Skin epidermis (tissue), 12 donors: ENCODE measurements at regions not wholly inside any gene's neighbourhood (a gene's known extent, or its start where the extent isn't known, plus 50 kb on each side); places are given as distances from the start of the nearest gene placed in this dataset.

Experiments used
- H3K27ac ChIP-seq, 21 experiments: fragments of 200-600 bp; sonication (generic) in 11 of 21; one replicate each; pipeline ENCODE4 v1.5.0; 2020; ENCODE audit warnings: mild to moderate bottlenecking in 3 of 21, inconsistent platforms in 2 of 21, moderate library complexity in 2 of 21
- H3K4me3 ChIP-seq, 7 experiments: fragments of 200-600 bp; sonication (generic) in 2 of 7; one replicate each; pipeline ENCODE4 v1.5.0; 2020; ENCODE audit warnings: inconsistent platforms in 2 of 7, mild to moderate bottlenecking in 2 of 7, moderate library complexity in 1 of 7

- Histone ChIP-seq H3K27ac (no peak overlapping the region), H3K4me3 (no peak overlapping the region)
Measured at GRCh38 chr13:111394211-111394922, 73.9 kb downstream of the TEX29 start.

GRCh38 chr13:111395511-111396393 is 75.3 kb downstream of the TEX29 start:
- H3K4me3 ChIP-seq = no peak overlapping the region

GRCh38 chr13:111396457-111396856 is 76.0 kb downstream of the TEX29 start:
- H3K4me3 ChIP-seq = no peak overlapping the region
- no peak overlapping the region for H3K27ac ChIP-seq

More at GRCh38 chr13:111395511-111396393, 75.3 kb downstream of the TEX29 start:
- no peak overlapping the region for H3K27ac ChIP-seq

GRCh38 chr13:111397202-111397880 is 76.9 kb downstream of the TEX29 start:
- no peak overlapping the region for H3K27ac ChIP-seq

GRCh38 chr13:111398196-111398595 is 77.8 kb downstream of the TEX29 start:
- H3K4me3 ChIP-seq = no peak overlapping the region
- H3K27ac ChIP-seq = no peak overlapping the region

More at GRCh38 chr13:111397202-111397880, 76.9 kb downstream of the TEX29 start:
- no peak overlapping the region for H3K4me3 ChIP-seq

GRCh38 chr13:111398715-111399299 is 78.4 kb downstream of the TEX29 start:
- Histone ChIP-seq H3K27ac (no peak overlapping the region), H3K4me3 (no peak overlapping the region)

- H3K27ac ChIP-seq = no peak overlapping the region
- no peak overlapping the region for H3K4me3 ChIP-seq
Measured at GRCh38 chr13:111399334-111399733, 78.9 kb downstream of the TEX29 start.

GRCh38 chr13:111399776-111400538 is 79.5 kb downstream of the TEX29 start:
- no peak overlapping the region for H3K27ac ChIP-seq
- H3K4me3 ChIP-seq = no peak overlapping the region

GRCh38 chr13:111401151-111401550 is 80.7 kb downstream of the TEX29 start:
- Histone ChIP-seq H3K27ac (no peak overlapping the region), H3K4me3 (no peak overlapping the region)

- H3K4me3 ChIP-seq = no peak overlapping the region
- no peak overlapping the region for H3K27ac ChIP-seq
Measured at GRCh38 chr13:111401755-111402154, 81.3 kb downstream of the TEX29 start.

- Histone ChIP-seq H3K27ac (no peak overlapping the region), H3K4me3 (no peak overlapping the region)
Measured at GRCh38 chr13:111402441-111402840, 82.0 kb downstream of the TEX29 start.

GRCh38 chr13:111403266-111403665 is 82.8 kb downstream of the TEX29 start:
- Histone ChIP-seq H3K4me3 (no peak overlapping the region), H3K27ac (no peak overlapping the region)

- no peak overlapping the region for H3K27ac ChIP-seq
- no peak overlapping the region for H3K4me3 ChIP-seq
Measured at GRCh38 chr13:111404746-111405145, 84.3 kb downstream of the TEX29 start.

- Histone ChIP-seq H3K27ac (no peak overlapping the region), H3K4me3 (no peak overlapping the region)
Measured at GRCh38 chr13:111406636-111407035, 86.2 kb downstream of the TEX29 start.

GRCh38 chr13:111407381-111408131 is 87.1 kb downstream of the TEX29 start:
- no peak overlapping the region for H3K4me3 ChIP-seq

GRCh38 chr13:111409413-111409812 is 89.0 kb downstream of the TEX29 start:
- H3K27ac ChIP-seq = no peak overlapping the region
- no peak overlapping the region for H3K4me3 ChIP-seq

More at GRCh38 chr13:111407381-111408131, 87.1 kb downstream of the TEX29 start:
- no peak overlapping the region for H3K27ac ChIP-seq

- no peak overlapping the region for H3K4me3 ChIP-seq
- H3K27ac ChIP-seq = no peak overlapping the region
Measured at GRCh38 chr13:111410232-111411021, 90.0 kb downstream of the TEX29 start.
